Putamen (tissue), 1 donor: ENCODE measurements at regions not wholly inside any gene's neighbourhood (a gene's known extent, or its start where the extent isn't known, plus 50 kb on each side); places are given as distances from the start of the nearest gene placed in this dataset.

Experiments
- DNase-seq: peaks from one replicate; pipeline ENCODE4 v3.0.0-alpha.2; 2016; ENCODE audit warnings: low spot score

- DNase-seq = no peak
Measured at GRCh38 chr4:26105815-26106699, 192.0 kb downstream of the SMIM20 start.

- DNase-seq = no peak
Measured at GRCh38 chr4:26106776-26107175, 192.8 kb downstream of the SMIM20 start.

- no peak for DNase-seq
Measured at GRCh38 chr4:26108054-26108453, 194.0 kb downstream of the SMIM20 start.

- DNase-seq = no peak
Measured at GRCh38 chr4:26110493-26110892, 196.5 kb downstream of the SMIM20 start.

GRCh38 chr4:26113339-26113940, 199.4 kb downstream of the SMIM20 start:
- no peak for DNase-seq

- no peak for DNase-seq
Measured at GRCh38 chr4:26116057-26116456, 202.0 kb downstream of the SMIM20 start.

GRCh38 chr4:26120098-26120825, 200.6 kb upstream of the RBPJ start:
- DNase-seq = no peak

- DNase-seq = no peak
Measured at GRCh38 chr4:26122690-26123089, 198.1 kb upstream of the RBPJ start.

- DNase-seq = no peak
Measured at GRCh38 chr4:26124753-26125321, 196.0 kb upstream of the RBPJ start.

GRCh38 chr4:26126143-26126718, 194.6 kb upstream of the RBPJ start:
- no peak for DNase-seq

- no peak for DNase-seq
Measured at GRCh38 chr4:26126994-26127393, 193.8 kb upstream of the RBPJ start.

- DNase-seq = no peak
Measured at GRCh38 chr4:26127851-26128337, 192.9 kb upstream of the RBPJ start.

- DNase-seq = no peak
Measured at GRCh38 chr4:26130173-26130572, 190.6 kb upstream of the RBPJ start.

GRCh38 chr4:26130841-26131432, 189.9 kb upstream of the RBPJ start:
- no peak for DNase-seq

- no peak for DNase-seq
Measured at GRCh38 chr4:26131711-26132110, 189.1 kb upstream of the RBPJ start.

GRCh38 chr4:26132858-26133257, 188.0 kb upstream of the RBPJ start:
- DNase-seq = no peak

GRCh38 chr4:26133840-26134239, 187.0 kb upstream of the RBPJ start:
- DNase-seq = no peak

- no peak for DNase-seq
Measured at GRCh38 chr4:26135331-26135730, 185.5 kb upstream of the RBPJ start.

- DNase-seq = no peak
Measured at GRCh38 chr4:26136615-26137014, 184.2 kb upstream of the RBPJ start.

GRCh38 chr4:26137288-26137687, 183.5 kb upstream of the RBPJ start:
- DNase-seq = no peak

GRCh38 chr4:26139310-26139924, 181.4 kb upstream of the RBPJ start:
- no peak for DNase-seq
